Activated T-helper 2 cell treated with anti-CD3 and anti-CD28 coated beads, Interferon-gamma antibody, Interleukin-2, Interleukin-4, amounts not matched to agents 10 μg/mL and 5 μg/mL and 100 μg/mL, durations not matched to agents 14 hours and 24 hours and 36 hours (primary cell): ENCODE measurements at regions not wholly inside any gene's neighbourhood (a gene's known extent, or its start where the extent isn't known, plus 50 kb on each side); places are given as distances from the start of the nearest gene placed in this dataset.
A peak's percentile ranks its signal among the peaks of the same experiment; 100 is the strongest.

Experiments used
- DNase-seq: peaks from one replicate; pipeline ENCODE4 v3.0.0; 2021; ENCODE audit warnings: low spot score
- H3K27ac Mint-ChIP-seq: one replicate; pipeline ENCODE4 v1.8.0; 2021; ENCODE audit warnings: mixed read lengths
- H3K27me3 Mint-ChIP-seq: one replicate; pipeline ENCODE4 v1.8.0; 2021; ENCODE audit warnings: low read depth, mixed read lengths
- H3K36me3 Mint-ChIP-seq: one replicate; pipeline ENCODE4 v1.8.0; 2021; ENCODE audit warnings: low read depth, mixed read lengths
- H3K4me1 Mint-ChIP-seq: one replicate; pipeline ENCODE4 v1.8.0; 2021; ENCODE audit warnings: low read depth, mixed read lengths
- H3K4me3 Mint-ChIP-seq: one replicate; pipeline ENCODE4 v1.8.0; 2021; ENCODE audit warnings: low read depth, mild to moderate bottlenecking, moderate library complexity, mixed read lengths
- H3K9me3 Mint-ChIP-seq: one replicate; pipeline ENCODE4 v1.8.0; 2021; ENCODE audit warnings: mixed read lengths
- intact Hi-C: fragments of 100-400 bp; cut with micrococcal nuclease; formaldehyde crosslinking; loops from one replicate; pipeline ENCODE4 v1.15.1; 2023

DNA sequence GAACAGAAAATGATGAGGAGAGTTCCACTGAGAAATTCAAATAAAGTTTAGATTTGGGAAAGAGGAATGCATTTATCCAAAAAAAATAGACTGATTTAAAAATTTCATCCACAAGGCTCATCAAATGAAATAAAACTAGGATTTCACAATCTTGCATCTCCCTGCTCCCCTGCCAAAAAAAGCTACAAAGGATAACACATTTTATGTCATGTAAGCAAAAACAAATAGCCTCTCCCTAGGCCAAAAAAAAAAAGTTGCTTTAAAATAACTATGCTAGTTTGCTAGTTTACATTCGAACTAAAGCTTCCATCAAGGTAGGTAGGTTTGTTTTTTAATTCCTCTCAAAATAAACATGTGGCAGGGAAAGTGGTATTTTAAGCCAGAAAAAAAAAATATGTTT is 465.5 kb upstream of the ID2 start:
- intact Hi-C loops, result no loop called here
- Mint-ChIP-seq H3K4me3 (no peak overlapping the region), H3K36me3 (peaks cover 4% of the 10 kb centered on the region), H3K4me1 (peaks cover 17% of the 10 kb centered on the region), H3K27me3 (peaks cover 5% of the 10 kb centered on the region), H3K27ac (no peak overlapping the region), H3K9me3 (peaks cover 17% of the 10 kb centered on the region)
- no peak for DNase-seq

DNA sequence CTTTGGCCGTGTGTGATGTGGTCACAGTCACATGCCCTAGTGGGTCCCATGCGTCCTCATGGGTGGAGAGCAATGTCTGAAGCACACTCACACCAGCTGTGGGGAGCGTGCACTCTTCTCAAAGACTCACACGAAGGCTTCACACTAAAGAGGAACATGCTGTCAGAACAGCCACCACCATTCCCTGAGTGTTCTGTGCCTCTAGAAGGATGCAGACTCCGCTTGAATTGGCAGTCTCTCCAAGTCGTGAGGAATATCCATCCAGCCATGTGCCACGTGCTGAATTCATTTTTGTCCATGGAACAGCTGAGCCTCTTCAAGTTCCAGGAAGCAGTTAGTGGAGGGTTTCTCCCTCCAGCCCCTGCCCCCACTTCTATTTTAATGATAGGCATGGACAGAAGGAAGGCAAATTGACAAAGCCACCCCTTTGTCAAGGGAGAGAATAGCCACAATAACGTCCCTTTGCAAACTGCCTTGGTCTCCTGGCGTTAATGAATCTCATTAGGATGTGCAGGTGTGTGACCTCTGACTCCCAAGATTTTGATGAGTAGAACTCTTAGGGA is 464.3 kb upstream of the ID2 start:
- H3K4me1 Mint-ChIP-seq, result peaks cover 12% of the 10 kb centered on the region
- no peaks in the 10 kb centered on the region for H3K36me3 Mint-ChIP-seq
- peaks cover 5% of the 10 kb centered on the region for H3K9me3 Mint-ChIP-seq
- intact Hi-C loops, result no loop called here
- no peak for DNase-seq
- no peak overlapping the region for H3K4me3 Mint-ChIP-seq
- H3K27me3 Mint-ChIP-seq, result peaks cover 5% of the 10 kb centered on the region
- no peak overlapping the region for H3K27ac Mint-ChIP-seq

DNA sequence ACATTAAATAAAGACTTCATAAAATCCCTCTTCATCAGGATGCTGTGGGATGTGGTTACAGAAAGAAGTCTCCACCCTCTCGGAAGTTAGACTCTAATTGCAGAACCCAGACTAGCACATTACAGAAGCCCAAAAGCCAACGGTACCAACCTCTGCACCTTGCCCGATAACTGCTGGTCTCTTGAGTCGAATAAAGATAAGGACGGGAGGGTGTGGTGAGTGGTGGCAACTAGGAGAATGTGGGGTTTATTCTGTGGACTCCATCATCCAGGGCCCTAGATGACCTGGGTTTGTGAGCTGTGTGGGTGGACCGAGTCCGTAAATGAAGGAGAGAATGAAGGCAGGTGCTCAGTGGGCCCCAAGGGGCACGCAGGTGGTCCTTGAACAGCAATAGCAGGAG is 462.8 kb upstream of the ID2 start:
- Mint-ChIP-seq H3K27me3 (peaks cover 5% of the 10 kb centered on the region), H3K4me1 (peaks cover 8% of the 10 kb centered on the region), H3K4me3 (no peak overlapping the region), H3K27ac (no peak overlapping the region), H3K9me3 (peaks cover 5% of the 10 kb centered on the region), H3K36me3 (no peaks in the 10 kb centered on the region)
- intact Hi-C loops, result no loop called here
- DNase-seq, result no peak

DNA sequence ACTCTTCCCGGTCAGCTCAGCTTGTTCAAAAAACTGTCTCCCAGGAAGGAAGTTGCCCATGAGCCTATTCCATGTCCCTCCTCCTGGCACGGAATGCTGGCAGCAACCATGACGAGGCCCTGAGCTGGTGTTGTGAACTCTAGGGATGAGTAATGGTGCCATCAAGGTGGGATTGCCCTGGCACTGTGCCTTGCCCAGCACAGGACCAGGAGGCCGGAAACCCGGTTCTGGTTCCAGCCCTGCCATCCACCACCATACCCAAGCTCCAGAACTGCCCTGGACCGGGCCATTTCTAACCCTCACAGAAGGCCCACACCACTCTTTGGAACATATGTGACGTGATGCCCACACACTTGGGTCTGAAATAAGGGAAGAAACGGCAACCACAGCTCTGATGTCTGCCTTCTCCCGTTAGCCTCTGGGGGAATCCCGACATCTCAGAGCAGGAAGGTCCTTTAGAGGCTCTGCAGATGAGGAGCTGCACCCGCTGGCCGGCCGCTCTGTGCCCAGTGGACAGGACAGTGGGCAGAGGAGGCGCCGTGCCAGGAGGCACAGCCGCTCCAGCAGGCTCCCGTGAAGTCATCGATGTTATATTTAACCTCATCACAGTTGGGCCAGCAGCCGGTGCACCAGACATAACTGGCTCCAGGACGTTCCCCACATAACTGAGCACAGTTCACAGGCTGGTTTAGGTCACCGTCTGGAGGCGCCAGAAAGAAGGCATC is 462.1 kb upstream of the ID2 start:
- Mint-ChIP-seq H3K36me3 (no peaks in the 10 kb centered on the region), H3K27me3 (peaks cover 5% of the 10 kb centered on the region), H3K4me3 (no peak overlapping the region), H3K9me3 (peaks cover 5% of the 10 kb centered on the region), H3K4me1 (peaks cover 6% of the 10 kb centered on the region), H3K27ac (no peak overlapping the region)
- no peak for DNase-seq
- intact Hi-C loops, result no loop called here

DNA sequence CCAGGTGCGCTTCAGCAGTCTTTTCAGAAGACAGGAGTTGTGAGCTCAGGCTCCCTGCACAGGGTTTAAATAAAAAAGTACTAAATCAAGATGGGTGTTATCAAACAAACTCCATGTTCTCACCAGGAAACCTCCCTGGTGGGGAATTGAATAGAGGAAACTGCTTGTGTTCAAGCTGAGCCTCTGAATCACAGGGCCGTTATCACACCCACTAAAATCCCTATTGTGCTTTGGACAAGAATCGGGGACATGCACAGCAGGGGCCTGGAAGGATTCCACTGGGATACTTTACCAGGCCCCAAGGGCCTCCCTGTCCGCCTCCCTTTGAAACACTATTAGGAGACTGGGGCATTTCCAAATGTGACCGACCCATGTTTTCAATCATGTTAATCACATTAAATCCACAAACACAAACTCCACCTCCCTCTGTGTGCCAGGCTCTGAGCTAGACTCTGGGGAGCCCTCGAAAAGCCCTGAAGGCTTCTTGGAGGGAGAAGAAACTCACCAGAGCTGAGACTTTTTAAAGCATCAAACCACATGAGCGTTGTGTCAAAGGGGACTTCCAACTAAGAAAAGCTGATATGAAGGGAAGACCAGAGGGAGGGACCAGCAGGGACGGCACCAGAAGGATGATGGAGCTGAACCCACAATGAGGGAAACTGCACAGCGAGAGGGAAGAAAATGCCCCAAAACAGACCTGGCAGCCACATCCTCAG is 458.7 kb upstream of the ID2 start:
- intact Hi-C loops, result no loop called here

DNA sequence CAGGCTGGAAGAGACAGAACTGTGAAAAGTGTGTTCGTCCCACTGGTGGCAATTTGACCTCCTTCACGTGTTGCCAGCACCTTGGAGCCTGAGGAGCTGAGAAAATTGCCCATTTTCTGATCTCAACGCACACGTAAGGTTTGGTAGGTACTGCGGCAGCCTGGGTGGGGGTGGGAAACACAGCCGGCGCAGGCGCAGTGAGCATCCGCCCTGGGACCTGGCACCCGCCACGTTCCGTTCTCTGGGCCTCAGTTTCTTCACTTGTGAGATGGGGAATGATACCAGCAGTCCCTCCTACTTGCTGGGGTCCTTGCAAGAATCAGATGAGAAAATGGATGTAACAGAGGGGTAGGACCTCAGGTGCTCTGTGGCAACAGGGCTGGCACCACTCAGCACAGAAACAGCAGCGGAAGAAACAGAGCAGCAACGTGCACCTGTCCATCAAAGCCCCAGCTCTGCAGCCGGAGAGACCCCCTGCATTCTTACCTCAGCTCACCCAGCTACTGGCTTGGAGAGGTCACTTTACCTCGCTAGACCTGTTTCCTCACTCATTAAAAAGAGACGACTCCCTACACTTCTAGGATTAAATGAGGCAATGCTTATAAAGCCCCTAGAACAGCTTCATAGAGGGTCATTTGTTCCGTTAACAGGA is 458.0 kb upstream of the ID2 start:
- H3K27me3 Mint-ChIP-seq, result peaks cover 2% of the 10 kb centered on the region
- intact Hi-C loops, result no loop called here
- no peak overlapping the region for H3K4me3 Mint-ChIP-seq
- DNase-seq, result no peak
- H3K27ac Mint-ChIP-seq, result no peak overlapping the region
- no peaks in the 10 kb centered on the region for H3K4me1 Mint-ChIP-seq
- no peaks in the 10 kb centered on the region for H3K36me3 Mint-ChIP-seq
- H3K9me3 Mint-ChIP-seq, result no peaks in the 10 kb centered on the region

More for the DNA sequence above, 458.7 kb upstream of the ID2 start:
- H3K9me3 Mint-ChIP-seq, result no peaks in the 10 kb centered on the region
- no peak overlapping the region for H3K27ac Mint-ChIP-seq
- no peaks in the 10 kb centered on the region for H3K36me3 Mint-ChIP-seq
- no peaks in the 10 kb centered on the region for H3K4me1 Mint-ChIP-seq
- H3K4me3 Mint-ChIP-seq, result no peak overlapping the region
- DNase-seq, result no peak
- H3K27me3 Mint-ChIP-seq, result peaks cover 4% of the 10 kb centered on the region

DNA sequence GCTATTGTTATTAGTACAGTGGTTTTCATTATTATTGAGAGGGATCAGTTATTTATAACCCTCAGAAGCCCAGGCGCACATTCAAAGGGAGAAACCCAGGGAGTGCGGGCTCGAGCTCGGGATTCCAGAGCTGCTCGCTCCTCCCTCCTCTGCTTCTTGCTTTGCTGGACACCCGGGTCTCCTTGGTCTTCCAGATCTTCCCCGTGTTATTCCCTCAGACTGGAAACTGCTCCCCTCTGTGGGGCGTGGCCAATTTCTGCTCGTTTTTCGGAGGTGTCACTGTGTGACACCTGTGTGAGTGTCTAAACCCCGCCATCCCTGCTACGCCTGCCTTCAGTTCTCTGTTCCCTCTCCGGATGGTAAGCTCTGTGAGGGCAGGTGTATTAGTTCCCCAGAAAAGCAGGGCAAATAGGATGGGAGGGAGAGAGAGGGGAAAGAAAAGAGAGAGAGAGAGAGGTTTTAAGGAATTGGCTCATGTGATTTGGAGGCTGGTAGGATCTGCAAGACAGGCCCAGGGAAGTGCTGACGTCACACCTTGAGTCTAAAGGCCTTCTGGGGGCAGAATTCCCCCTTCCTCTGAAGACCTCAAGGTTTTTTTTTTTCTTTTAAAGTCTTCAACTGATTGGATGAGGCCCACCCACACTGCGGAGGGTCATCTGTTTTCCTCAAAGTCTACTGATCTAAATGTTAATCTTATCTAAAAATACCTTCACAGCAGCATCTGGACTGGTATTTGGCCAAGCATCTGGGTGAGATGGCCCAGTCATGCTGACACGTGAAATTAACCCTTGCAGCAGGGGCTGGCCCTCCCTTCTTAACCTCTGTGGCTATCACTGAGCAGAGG is 457.3 kb upstream of the ID2 start:
- H3K9me3 Mint-ChIP-seq, result no peaks in the 10 kb centered on the region
- peaks cover 2% of the 10 kb centered on the region for H3K27me3 Mint-ChIP-seq

DNA sequence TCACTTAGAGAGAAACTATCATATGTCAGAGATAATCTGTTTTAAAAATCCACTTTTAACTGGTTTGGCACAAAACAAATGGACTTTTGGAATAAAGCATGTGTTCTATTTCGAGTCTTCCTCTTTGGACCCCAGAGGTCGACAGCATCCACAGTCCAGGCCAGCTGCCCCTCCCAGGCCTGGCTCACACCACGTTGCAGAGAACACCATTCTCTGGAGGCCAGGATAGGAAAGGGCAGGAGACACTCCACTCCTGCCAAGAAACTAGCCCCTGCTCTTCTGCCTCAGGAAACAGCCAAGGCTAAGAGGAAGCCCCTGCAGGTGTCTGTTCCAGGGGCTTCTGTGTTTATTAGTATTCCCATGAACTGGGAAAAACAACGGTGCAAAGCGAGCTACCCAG is 456.6 kb upstream of the ID2 start:
- DNase-seq, result no peak
- H3K9me3 Mint-ChIP-seq, result no peaks in the 10 kb centered on the region
- H3K4me3 Mint-ChIP-seq, result no peak overlapping the region
- H3K36me3 Mint-ChIP-seq, result no peaks in the 10 kb centered on the region
- H3K4me1 Mint-ChIP-seq, result peaks cover 11% of the 10 kb centered on the region
- intact Hi-C loops, result no loop called here
- H3K27me3 Mint-ChIP-seq, result peaks cover 2% of the 10 kb centered on the region
- H3K27ac Mint-ChIP-seq, result no peak overlapping the region

More for the DNA sequence above, 457.3 kb upstream of the ID2 start:
- no peak for DNase-seq
- no peaks in the 10 kb centered on the region for H3K36me3 Mint-ChIP-seq
- no peak overlapping the region for H3K4me3 Mint-ChIP-seq
- H3K27ac Mint-ChIP-seq, result no peak overlapping the region
- intact Hi-C loops, result no loop called here
- H3K4me1 Mint-ChIP-seq, result peaks cover 5% of the 10 kb centered on the region

DNA sequence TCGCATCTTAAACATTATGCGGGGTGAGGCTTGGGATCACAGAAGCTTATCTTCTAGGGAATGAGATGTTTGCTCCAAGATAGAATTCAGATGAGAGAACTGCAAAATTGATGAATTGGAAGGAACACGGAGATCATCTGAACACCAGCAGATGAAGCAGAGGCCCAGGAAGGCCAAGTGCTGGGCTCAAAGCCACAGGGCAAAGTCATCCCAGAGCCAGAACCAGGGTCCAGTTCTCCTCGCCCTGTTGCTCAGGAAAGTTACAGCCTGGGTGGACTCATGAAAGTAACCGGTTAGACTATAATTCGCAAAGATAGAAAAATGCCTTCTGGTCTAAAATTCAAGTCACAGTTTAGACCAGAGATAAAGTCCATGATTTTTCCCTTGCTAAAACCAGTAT is 456.1 kb upstream of the ID2 start:
- intact Hi-C loops, result no loop called here
- Mint-ChIP-seq H3K36me3 (no peaks in the 10 kb centered on the region), H3K27me3 (peaks cover 2% of the 10 kb centered on the region)

DNA sequence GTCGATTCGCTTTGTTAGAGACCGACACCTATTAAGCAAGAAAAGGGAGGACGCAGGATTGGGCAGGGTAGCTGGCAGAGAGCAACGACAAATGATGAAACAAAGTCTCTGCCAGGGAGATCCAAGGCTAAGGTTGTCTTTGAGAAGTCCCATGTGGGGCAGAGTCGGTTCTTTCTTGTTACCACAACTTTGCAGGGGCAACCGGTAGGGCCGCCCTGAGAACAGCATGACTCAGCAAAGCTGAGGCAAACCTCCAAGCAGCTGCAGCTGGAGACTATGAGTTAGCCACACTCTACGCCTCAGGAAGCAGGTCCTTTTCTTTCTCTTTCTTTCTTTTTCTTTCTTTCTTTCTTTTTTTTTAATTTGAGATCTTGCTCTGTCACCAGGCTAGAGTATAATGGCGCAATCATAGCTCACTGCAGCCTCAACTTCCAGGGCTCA is 452.3 kb upstream of the ID2 start:
- Mint-ChIP-seq H3K27me3 (peaks cover 2% of the 10 kb centered on the region), H3K27ac (peak overlapping the region; percentile 61), H3K4me1 (peaks cover 20% of the 10 kb centered on the region), H3K9me3 (peaks cover 4% of the 10 kb centered on the region), H3K36me3 (no peaks in the 10 kb centered on the region), H3K4me3 (peak overlapping the region; percentile 19)
- DNase-seq, result peak; percentile 34
- intact Hi-C loops, result no loop called here

More for the DNA sequence above, 456.1 kb upstream of the ID2 start:
- Mint-ChIP-seq H3K9me3 (peaks cover under 1% of the 10 kb centered on the region), H3K27ac (no peak overlapping the region), H3K4me1 (peaks cover 15% of the 10 kb centered on the region), H3K4me3 (no peak overlapping the region)
- no peak for DNase-seq

DNA sequence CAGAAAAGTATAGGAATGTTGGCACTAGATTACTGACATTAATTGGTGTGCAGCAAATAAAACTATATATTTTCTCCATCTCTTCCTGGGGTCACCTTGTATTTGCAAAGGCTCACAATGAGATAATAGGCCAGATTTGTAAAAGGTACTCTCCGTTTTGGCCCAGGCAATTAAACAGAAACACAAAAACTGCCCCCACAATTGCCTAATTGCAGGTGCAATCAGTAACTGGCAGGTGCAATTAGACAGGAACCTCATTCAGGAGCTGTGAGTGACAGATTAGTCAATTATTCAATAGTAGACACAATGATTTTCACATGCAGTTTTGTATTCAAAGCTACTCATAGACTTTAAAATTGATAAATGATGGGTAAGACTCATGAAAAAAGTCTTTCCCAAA is 451.4 kb upstream of the ID2 start:
- DNase-seq, result no peak
- Mint-ChIP-seq H3K4me1 (peaks cover 27% of the 10 kb centered on the region), H3K36me3 (no peaks in the 10 kb centered on the region), H3K4me3 (no peak overlapping the region), H3K27me3 (peaks cover 2% of the 10 kb centered on the region), H3K27ac (no peak overlapping the region), H3K9me3 (peaks cover 4% of the 10 kb centered on the region)
- intact Hi-C loops, result loop anchor here (10.0 kb wide), 4 partner anchors 374 to 796 kb away; partner anchors contain the start of gene ID2

DNA sequence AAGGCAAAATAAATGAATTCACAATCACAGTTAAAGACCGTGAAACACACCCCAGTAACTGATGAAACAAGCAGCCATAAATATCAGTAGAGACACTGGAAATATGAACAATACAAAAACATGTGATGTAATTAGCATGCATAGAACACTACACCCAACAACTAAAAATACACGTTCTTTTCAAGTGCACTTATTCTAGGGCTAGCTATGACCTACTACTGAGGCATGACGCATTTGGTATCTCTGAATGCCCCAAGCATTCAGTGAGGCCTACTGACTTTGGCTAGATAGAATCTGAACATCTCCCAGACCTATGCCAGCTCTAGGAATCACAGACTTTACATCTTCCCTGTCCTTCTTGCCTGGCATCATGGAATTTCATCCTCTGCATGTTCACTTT is 450.0 kb upstream of the ID2 start:
- peaks cover 27% of the 10 kb centered on the region for H3K4me1 Mint-ChIP-seq
- intact Hi-C loops, result loop anchor here (10.0 kb wide), 4 partner anchors 373 to 797 kb away; partner anchors contain the start of gene ID2
- no peak overlapping the region for H3K27ac Mint-ChIP-seq
- H3K4me3 Mint-ChIP-seq, result no peak overlapping the region
- peaks cover 4% of the 10 kb centered on the region for H3K9me3 Mint-ChIP-seq
- no peak for DNase-seq
- H3K27me3 Mint-ChIP-seq, result peaks cover 6% of the 10 kb centered on the region
- no peaks in the 10 kb centered on the region for H3K36me3 Mint-ChIP-seq
